Renal pelvis (tissue), 1 donor: ENCODE measurements at regions not wholly inside any gene's neighbourhood (a gene's known extent, or its start where the extent isn't known, plus 50 kb on each side); places are given as distances from the start of the nearest gene placed in this dataset.

Source experiments
- DNase-seq: peaks from one replicate; pipeline ENCODE4 v3.0.0-alpha.2; 2013

DNA sequence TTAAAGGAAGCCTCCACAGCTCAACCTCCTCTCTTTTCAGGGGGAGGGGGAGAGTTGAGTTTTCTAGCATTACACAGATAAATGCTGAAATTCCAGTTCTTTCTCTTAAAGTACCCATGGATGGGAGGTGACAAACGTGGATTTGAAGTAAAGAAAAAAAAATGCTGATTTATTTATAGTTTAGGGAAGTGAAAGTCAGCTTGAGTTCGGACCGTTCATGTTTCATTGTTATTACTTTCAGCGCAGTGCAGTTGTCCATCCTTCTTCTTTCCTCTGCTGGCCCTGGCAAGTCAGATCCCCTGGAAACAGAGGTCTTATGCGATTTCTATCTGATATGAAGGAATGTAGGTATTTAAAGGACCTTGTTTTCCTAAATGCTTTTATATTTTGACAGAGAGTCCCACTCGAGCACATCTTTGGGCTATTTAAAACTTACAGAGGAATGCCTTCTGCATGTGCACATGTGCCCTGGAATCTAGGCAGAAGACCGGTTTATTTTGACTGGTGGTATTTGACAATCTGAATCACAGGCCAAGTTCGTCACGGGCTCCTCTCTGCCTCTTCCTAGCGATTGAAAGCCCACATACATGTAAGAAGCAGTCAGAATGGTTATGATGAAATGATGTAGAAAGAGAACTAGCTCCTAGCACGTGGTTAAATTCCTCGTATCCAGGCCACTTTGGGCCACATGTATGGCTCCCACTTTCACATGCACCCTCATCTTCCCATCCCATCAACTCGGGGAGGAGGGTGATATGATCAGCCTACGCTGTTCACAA is 385.2 kb upstream of the KLF4 start:
- DNase-seq = no peak

- DNase-seq = no peak
Observed at GRCh38 chr9:107874137-107874536, 384.6 kb upstream of the KLF4 start.

DNA sequence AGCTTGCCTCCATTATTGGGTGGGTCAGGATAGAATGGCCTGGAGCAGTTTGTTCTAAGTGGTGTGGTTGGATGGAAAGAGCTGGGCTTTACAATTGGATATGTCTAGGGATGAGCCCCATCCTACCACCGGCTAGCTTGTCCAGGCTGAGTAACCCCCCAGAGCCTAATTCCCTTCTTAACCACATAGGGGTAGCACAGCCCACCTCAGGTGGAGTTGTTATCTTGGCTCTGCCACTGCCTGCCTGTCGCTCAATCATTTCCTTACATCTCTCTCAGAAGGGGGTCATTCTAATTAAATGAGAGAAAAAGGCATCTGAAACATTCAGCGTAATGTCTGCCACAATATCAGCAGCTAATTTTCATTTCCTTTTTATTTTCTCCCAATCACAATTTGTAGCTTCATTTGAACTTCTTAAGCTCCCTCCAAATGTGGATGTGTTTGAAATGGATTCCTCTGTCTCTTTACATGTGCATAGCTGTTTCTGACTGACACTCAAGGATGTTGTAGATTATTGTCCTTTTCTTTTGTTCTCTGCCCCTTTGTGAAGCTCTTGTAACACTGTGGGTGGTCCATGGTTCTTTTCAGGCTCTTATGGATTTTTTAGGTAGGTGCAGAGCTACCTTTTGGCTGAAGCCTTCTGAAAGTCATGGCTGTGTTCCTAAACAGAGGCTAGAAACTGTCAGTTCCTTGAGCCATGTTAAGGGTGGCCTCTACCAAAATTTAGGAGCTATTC is 383.1 kb upstream of the KLF4 start:
- DNase-seq = no peak

- no peak for DNase-seq
Observed at GRCh38 chr9:107870927-107871680, 381.5 kb upstream of the KLF4 start.

DNA sequence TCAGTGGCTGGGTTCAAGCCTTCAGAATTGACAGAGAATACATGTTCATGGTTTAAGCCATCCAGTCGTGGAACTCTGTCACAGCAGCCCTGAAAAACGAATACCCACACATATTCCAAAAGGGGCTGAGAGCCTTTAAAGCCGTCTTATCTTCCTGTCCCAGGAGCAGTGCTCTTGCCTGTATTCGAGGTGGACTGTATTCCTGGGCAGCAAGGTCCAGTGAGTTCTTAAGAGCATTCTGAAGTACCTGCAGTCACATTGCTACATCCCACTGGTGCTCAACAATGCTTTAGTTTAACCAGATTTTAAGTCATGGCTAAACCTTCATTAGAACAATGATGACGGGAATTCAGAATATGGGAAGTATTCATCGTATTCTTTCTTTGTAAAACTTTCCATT is 380.7 kb upstream of the KLF4 start:
- DNase-seq = no peak

- no peak for DNase-seq
Observed at GRCh38 chr9:107869111-107869510, 379.5 kb upstream of the KLF4 start.

DNA sequence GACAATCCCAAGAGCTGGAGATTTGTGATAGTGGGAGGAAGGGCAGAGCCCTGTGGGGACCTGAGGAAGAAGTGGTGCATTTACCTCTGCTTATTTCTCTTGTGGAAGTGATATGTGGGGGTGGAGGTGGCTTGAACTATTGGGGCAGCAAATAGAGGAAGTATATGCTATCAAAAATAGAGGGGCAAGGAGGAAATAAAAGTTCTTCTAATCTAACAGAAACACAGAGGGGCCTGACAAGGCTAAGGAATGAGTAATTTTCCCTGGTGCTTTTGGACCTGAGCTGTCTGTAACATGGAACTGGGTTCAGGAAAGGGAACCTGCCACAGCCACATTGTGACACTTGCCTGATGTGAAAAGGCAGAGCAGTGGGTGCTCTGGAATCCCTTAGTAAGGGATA is 378.6 kb upstream of the KLF4 start:
- no peak for DNase-seq

- DNase-seq = no peak
Observed at GRCh38 chr9:107867738-107868137, 378.2 kb upstream of the KLF4 start.

DNA sequence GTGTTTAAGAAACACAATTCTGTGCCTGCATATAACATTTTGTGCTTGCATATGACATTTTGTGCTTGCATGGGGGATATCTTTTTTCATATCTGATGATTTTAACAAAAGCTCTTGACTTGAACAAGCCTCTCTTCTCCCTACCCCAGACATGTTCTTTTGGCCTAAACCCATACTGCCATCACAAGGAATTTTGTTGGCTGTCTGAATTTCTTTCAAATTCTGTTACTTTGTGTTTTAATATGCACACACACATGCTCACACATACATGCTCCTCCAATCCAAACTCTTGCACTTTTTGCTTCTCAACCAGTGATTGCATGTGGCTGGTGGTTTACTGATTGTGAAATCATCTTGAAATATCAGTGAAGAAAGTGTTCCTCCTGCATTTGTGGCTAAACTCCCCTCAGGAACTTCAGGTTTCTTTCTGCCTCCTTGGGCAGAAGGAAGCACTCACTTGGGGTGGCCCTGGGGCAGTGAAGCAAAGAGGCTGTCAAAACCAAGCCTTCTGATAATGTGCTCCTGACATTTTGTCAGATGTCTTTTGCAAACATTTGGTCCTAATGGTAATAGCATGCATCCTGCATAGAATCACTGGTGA is 377.2 kb upstream of the KLF4 start:
- DNase-seq = no peak

- DNase-seq = no peak
Observed at GRCh38 chr9:107863396-107863795, 373.8 kb upstream of the KLF4 start.

DNA sequence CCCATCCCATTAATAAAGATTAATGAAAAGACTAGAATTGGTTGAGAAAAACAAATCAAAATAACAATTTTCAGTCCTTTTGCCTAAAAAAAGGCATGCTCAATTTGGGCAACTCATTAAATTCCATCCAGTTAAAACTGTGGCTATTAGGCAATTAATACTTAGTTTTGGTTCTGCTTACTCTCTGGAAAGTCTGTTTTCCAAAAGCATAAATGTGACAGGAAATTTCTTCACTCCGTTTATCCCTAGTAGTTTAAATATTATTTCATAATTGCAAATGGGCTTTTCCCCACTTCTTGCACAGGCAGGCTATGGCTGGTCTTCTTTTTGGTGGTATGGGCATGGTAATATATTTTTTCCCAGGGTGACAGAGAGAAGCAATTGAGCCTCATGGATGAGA is 373.3 kb upstream of the KLF4 start:
- DNase-seq = no peak

GRCh38 chr9:107862323-107862722 is 372.8 kb upstream of the KLF4 start:
- DNase-seq = no peak

DNA sequence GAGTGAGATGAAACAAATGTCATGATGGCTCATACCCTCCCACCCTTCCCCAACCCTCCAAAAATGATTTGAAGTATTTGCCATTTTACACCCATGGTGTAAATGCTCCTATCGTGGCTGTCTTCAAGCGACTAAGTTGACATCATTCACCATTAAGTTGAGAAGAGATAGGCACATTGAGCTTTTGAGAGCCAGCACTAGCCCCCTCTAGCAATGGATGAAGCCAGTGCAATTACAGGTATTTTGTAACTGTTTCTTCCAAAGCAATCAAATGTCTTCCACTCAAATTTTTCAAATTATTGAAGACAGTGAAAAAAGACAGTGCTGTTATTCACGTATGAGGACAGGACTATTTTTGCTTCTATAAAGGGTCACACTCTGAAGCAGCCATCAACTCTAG is 371.5 kb upstream of the KLF4 start:
- no peak for DNase-seq

DNA sequence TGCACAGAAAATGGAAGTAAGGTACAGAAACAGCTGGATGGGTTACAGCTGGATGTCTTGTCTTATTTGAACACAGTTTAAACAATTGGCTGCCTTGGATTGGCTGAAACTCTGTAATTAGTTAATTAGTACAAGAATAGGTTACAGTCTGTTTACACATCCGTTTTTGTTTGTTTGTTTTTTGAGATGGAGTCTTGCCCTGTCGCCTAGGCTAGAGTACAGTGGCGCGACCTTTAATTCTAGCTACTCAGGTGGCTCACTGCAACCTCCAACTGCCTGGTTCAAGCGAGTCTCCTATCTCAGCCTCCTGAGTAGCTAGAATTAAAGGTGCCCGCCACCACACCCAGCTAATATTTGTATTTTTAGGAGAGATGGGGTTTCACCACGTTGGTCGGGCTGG is 368.7 kb upstream of the KLF4 start:
- DNase-seq = no peak

DNA sequence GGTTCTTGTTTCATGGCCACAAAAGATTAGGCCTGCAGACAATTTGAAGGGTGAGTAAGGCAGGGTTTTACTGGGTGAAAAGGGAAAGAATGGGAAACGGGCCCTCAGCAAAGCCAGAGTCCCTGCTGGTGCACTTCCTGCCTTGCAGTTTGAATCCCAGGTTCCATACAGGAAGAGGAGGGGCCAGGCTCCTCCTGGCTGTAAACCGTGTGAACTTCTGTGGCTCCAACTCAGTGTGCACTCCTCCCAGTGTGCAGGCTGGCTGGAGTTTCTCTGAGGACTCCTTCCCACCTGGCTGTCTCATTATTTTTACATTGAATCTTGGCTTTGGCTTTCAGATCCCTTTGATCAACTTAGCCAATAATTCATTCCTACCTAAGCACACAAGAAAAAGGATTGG is 367.1 kb upstream of the KLF4 start:
- no peak for DNase-seq

- DNase-seq = no peak
Observed at GRCh38 chr9:107855164-107855563, 365.6 kb upstream of the KLF4 start.

DNA sequence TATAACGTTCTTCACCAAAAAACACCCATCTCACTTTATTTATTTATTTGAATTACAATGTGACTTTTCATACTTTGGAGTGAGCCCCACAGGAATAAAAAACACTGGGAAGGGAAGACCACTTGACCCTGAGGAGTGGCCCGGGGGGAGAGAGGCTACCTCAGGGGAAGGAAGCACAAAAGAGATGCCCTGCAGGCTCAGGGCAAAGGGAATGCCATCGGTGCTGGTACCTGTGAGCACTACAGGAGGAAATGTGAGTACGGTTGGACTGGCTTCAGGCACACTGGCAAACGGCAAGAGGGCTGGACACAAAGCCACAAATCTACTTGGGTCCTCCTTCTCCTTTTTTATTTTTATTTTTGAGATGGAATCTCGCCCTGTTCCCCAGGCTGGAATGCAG is 363.9 kb upstream of the KLF4 start:
- no peak for DNase-seq

DNA sequence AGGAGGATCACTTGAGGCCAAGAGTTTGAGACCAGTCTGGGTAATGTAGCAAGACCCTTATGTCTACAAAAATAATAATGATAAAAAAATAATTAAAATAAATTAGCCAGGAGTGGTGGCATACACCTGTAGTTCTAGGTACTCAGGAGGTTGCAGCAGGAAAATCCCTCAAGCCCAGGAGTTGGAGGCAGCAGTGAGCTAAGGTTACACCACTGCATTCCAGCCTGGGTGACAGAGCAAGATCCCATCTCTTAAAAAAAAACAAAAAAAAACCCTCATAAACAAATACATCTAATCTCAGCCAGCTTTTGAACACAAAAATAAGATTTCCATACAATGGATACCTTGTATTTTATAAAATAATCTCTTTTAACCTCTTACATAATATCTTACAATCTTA is 363.3 kb upstream of the KLF4 start:
- no peak for DNase-seq

DNA sequence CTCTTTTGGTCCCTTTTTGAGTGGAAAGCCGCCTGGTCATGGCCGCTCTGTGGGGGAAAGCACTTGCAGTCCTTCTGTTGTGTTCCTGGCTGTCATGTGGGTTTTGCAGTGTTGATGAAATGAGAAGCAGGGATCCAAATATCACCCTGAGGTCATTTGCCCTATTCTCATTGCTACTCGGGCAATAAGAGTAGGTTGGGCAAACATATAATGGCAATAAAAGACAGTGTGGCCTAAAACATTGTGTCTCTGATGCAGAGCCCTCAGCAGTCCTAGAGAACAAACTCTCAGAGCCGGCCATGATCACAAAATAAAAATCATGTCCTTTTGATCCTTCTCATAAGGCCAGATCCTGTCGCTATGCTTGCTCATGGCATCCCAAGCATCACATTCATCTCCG is 361.1 kb upstream of the KLF4 start:
- no peak for DNase-seq

DNA sequence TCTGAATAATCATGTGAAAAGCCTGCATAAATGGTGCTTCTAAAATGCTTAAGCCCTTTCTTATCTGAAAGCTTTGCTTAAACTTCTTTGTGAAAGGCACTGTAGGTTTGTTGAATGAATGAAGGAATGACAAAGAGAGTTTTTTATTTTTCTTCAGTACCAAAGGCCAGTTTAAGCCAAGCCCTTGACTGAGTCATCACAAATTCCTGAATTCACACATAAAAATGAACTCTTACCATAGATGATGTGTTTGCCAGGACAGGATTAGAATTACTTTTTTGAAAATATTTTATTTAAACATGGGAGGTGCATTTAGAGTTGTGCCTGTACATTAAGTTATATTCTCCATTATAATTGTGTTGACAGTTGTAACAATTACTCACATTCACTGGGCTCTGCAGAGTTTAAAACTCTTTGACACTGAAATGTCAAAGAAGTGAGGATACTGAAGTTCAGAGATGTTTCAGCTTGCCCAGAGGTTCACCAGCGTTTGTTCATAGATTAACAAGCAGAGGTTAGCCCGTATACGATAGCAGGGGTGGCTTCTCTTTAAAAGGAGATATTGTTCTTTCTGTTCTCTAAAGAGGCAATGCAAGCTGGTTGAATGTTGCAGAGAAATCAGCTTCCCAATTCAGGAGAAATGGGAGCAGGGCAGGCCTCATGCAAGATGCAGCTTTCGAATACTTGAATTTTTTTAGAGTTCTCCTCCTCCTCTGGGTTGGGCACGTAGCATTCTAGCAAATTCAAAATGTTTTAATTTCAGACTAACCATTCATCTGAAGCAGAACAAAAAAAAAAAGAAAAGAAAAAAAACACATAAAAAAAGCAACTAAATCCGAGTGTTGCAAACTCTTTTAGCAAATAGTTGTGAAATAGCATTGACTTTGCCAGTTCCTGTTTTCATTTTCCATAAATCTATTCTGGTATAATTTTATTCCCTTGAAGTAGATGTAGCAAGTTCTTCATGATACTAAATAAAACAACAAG is 358.7 kb upstream of the KLF4 start:
- DNase-seq = no peak

DNA sequence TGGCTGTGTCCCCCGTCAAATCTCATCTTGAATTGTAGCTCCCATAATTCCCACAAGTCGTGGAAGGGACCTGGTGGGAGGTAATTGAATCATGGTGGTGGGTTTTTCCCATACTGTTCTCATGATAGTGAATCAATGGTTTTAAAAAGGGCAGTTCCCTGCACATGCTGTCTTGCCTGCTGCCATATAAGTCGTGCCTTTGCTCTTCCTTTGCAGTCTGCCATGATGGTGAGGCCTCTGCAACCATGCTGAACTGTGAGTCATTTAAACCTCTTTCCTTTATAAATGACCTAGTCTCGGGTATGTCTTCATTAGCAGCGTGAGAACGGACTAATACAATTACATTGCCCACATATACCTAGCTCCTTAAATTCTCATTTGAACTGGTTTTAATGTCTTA is 353.0 kb upstream of the KLF4 start:
- DNase-seq = no peak
